Ascending aorta (tissue), 2 donors: ENCODE measurements at regions not wholly inside any gene's neighbourhood (a gene's known extent, or its start where the extent isn't known, plus 50 kb on each side); places are given as distances from the start of the nearest gene placed in this dataset.
"Not testable (repeated sequence)": the region's sequence is repeated elsewhere in the genome, so short reads cannot be mapped to it uniquely, and the experiment has no call there.

ENCODE experiments used
- DNase-seq, 2 donors: peaks; one replicate each; pipeline ENCODE4 v3.0.0-alpha.2; 2019; ENCODE audit warnings: low spot score in 2 of 2
- H3K27ac ChIP-seq, 2 donors: fragments of 200-600 bp; sonication (generic); one replicate each; pipeline ENCODE4 v1.5.1; 2016 to 2017; ENCODE audit warnings: mild to moderate bottlenecking in 1 of 2
- H3K27me3 ChIP-seq: fragments of 200-600 bp; sonication (generic); one replicate; pipeline ENCODE4 v1.5.1; 2017
- H3K36me3 ChIP-seq, 2 donors: fragments of 200-600 bp; sonication (generic); one replicate each; pipeline ENCODE4 v1.5.1; 2016
- H3K4me1 ChIP-seq, 2 donors: fragments of 200-600 bp; sonication (generic); one replicate each; pipeline ENCODE4 v1.5.1; 2016 to 2017; ENCODE audit warnings: mild to moderate bottlenecking in 1 of 2
- H3K4me3 ChIP-seq, 2 donors: fragments of 200-600 bp; sonication (generic); one replicate each; pipeline ENCODE4 v1.5.1; 2016 to 2017; ENCODE audit warnings: mild to moderate bottlenecking in 1 of 2
- H3K9me3 ChIP-seq, 2 donors: fragments of 200-600 bp; sonication (generic); one replicate each; pipeline ENCODE4 v1.5.1; 2016
- intact Hi-C: fragments of 100-400 bp; cut with DNase I; formaldehyde crosslinking; loops from one replicate; pipeline ENCODE4 v1.15.1; 2023
- TF ChIP-seq, protein P1 (sequence below), 3 experiments: fragments of 200-600 bp in 2 of 3; fragments of 450-650 bp in 1 of 3; sonication (generic) in 2 of 3; IDR thresholded peaks; one replicate each; pipeline ENCODE4 v1.5.1; 2016 to 2019; ENCODE audit warnings: antibody characterized with exemption in 3 of 3, mild to moderate bottlenecking in 1 of 3, moderate library complexity in 1 of 3

DNA sequence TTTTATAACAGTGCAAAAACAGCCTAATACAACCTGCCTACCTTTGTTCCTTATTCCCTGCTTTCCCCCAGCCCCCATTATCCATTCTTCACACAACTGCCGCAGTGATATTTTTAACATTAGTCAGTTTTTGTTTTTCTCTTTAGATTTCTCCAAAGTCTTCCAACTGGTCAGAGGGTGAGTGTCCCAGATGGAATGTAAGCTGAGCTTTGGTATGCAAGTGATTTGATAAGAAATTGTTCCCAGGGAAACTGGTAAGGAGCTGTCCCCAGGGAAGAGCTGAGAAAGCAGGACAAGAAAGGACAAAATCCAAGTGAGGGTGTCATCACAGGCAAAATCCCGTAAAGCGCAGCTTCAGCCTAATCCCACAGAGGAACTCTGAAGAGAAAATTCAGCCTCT lies 475.5 kb upstream of the ADGRL3 start:
- Histone ChIP-seq H3K27me3 (no peaks in the 10 kb centered on the region), H3K9me3 (peaks cover 0 to 10% of the 10 kb centered on the region in 2 donors), H3K27ac (peak overlapping the region; percentile 66 to 69), H3K4me1 (peaks cover 2 to 16% of the 10 kb centered on the region in 2 donors), H3K4me3 (no peak overlapping the region), H3K36me3 (no peaks in the 10 kb centered on the region)
- peak in 1 of 2 donors; percentile 72 for DNase-seq
- TF ChIP-seq, protein P1, sequence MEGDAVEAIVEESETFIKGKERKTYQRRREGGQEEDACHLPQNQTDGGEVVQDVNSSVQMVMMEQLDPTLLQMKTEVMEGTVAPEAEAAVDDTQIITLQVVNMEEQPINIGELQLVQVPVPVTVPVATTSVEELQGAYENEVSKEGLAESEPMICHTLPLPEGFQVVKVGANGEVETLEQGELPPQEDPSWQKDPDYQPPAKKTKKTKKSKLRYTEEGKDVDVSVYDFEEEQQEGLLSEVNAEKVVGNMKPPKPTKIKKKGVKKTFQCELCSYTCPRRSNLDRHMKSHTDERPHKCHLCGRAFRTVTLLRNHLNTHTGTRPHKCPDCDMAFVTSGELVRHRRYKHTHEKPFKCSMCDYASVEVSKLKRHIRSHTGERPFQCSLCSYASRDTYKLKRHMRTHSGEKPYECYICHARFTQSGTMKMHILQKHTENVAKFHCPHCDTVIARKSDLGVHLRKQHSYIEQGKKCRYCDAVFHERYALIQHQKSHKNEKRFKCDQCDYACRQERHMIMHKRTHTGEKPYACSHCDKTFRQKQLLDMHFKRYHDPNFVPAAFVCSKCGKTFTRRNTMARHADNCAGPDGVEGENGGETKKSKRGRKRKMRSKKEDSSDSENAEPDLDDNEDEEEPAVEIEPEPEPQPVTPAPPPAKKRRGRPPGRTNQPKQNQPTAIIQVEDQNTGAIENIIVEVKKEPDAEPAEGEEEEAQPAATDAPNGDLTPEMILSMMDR (IDR thresholded peaks at IDR 0.05): no peak
- intact Hi-C loops: loop anchor here (2.0 kb wide), 1 partner anchor 42 kb away; no protein-coding TSS in a partner anchor

GRCh38 chr4:60726779-60727178 lies 473.3 kb upstream of the ADGRL3 start:
- no peak overlapping the region for H3K4me3 ChIP-seq
- intact Hi-C loops: no loop called here
- peaks cover under 1 to 11% of the 10 kb centered on the region in 2 donors for H3K4me1 ChIP-seq
- no peaks in the 10 kb centered on the region for H3K36me3 ChIP-seq
- no peak for DNase-seq
- TF ChIP-seq, protein P1 (IDR thresholded peaks at IDR 0.05): no peak
- H3K9me3 ChIP-seq: peaks cover 0 to 10% of the 10 kb centered on the region in 2 donors
- H3K27ac ChIP-seq: peak overlapping the region in 1 of 2 donors; percentile 27
- H3K27me3 ChIP-seq: no peaks in the 10 kb centered on the region

GRCh38 chr4:60729194-60729593 lies 470.9 kb upstream of the ADGRL3 start:
- Histone ChIP-seq H3K27ac (no peak overlapping the region), H3K36me3 (no peaks in the 10 kb centered on the region), H3K4me3 (no peak overlapping the region), H3K27me3 (no peaks in the 10 kb centered on the region), H3K9me3 (peaks cover 0 to 10% of the 10 kb centered on the region in 2 donors), H3K4me1 (peaks cover 0 to 7% of the 10 kb centered on the region in 2 donors)
- TF ChIP-seq, protein P1 (IDR thresholded peaks at IDR 0.05): no peak
- intact Hi-C loops: no loop called here
- DNase-seq: no peak

DNA sequence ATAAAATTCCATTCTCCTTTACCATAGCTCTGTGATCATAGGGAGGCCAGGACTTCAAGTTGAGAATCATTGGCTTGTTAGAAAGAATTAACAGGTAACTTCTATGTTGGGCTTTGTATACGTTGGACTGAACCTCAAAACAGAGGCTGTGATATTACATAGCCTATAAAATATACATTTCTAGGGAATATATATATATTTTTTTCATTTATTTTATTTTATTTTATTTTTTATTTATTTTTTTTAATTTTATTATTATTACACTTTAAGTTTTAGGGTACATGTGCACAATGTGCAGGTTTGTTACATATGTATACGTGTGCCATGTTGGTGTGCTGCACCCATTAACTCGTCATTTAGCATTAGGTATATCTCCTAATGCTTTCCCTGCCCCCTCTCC lies 470.4 kb upstream of the ADGRL3 start:
- H3K4me3 ChIP-seq, DNase-seq, H3K9me3 ChIP-seq, H3K27ac ChIP-seq, H3K4me1 ChIP-seq, H3K36me3 ChIP-seq, H3K27me3 ChIP-seq, intact Hi-C loops: not testable (repeated sequence)

GRCh38 chr4:60737858-60738257 lies 462.3 kb upstream of the ADGRL3 start:
- Histone ChIP-seq H3K36me3 (no peaks in the 10 kb centered on the region), H3K27me3 (no peaks in the 10 kb centered on the region), H3K27ac (no peak overlapping the region), H3K9me3 (no peaks in the 10 kb centered on the region), H3K4me3 (no peak overlapping the region), H3K4me1 (no peaks in the 10 kb centered on the region)
- no peak for DNase-seq
- intact Hi-C loops: no loop called here
- TF ChIP-seq, protein P1 (IDR thresholded peaks at IDR 0.05): no peak

GRCh38 chr4:60743654-60744053 lies 456.5 kb upstream of the ADGRL3 start:
- H3K9me3 ChIP-seq: no peaks in the 10 kb centered on the region
- no peaks in the 10 kb centered on the region for H3K4me1 ChIP-seq
- TF ChIP-seq, protein P1 (IDR thresholded peaks at IDR 0.05): no peak
- DNase-seq: no peak
- H3K4me3 ChIP-seq: no peak overlapping the region
- H3K27me3 ChIP-seq: no peaks in the 10 kb centered on the region
- H3K27ac ChIP-seq: no peak overlapping the region
- intact Hi-C loops: no loop called here
- H3K36me3 ChIP-seq: no peaks in the 10 kb centered on the region
